NCI-H2081 treated with DMSO at 0.1 percent for 48 hours (cell line): ENCODE measurements at regions not wholly inside any gene's neighbourhood (a gene's known extent, or its start where the extent isn't known, plus 50 kb on each side); places are given as distances from the start of the nearest gene placed in this dataset.

Experiments used
- DNase-seq: peaks from one replicate; lab custom pipeline; 2025; lab: John Stamatoyannopoulos, UW

DNA sequence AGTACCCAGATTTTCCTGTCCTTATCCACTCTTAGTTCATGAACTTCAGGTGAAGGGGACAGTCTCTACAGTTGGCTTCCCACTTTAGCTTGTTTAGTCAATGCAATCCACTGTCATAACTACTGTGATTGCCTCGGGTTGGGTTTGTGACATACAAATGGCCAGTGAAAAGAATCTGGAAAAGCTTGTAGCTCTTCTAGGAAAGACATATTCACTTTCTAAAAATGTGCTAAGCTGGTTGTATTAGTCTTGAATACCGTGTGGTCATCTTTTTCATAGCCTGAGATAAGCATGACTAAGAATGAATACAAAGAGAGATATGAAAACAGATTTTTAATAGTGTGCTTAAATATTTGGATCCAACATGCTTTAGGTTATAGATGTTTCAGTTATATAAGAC is 1443.5 kb upstream of the IGFBP7 start:
- DNase-seq: no peak

DNA sequence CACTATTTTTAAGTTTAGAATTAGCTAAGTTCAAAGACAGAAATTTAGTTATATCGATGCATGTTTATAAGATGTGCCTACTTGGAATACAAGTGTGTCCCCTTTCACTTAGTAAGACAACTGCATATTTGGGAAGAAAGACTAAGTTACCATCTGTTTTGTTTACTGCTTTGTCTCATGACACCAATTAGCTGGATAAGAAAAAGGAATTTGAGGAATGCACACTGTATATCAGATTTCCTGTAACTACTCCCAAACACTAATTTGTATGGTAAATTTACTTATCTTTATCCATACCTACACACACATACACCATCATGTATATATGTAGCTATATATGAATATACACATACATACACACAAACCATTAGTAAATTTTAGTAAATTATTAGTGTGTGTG is 1442.8 kb upstream of the IGFBP7 start:
- no peak for DNase-seq

DNA sequence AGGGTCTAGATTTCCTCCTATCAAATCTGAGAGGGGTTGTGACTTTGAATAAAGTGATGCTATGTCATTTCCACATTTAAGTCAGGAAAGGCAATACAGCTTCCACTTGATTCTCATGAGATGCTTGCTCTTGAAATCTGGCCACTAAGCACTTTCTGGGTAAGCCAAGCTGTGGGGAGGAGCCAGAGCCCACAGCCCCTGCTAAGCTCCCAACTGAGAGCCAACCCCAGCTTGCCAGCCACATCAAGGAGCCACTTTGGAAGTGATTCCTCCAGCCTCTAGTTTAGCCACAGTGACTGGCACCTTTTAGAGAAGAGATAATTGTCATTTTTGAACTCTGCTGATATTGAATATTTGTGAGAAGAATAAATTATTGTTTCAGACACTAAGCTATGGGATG is 1441.5 kb upstream of the IGFBP7 start:
- DNase-seq: no peak

DNA sequence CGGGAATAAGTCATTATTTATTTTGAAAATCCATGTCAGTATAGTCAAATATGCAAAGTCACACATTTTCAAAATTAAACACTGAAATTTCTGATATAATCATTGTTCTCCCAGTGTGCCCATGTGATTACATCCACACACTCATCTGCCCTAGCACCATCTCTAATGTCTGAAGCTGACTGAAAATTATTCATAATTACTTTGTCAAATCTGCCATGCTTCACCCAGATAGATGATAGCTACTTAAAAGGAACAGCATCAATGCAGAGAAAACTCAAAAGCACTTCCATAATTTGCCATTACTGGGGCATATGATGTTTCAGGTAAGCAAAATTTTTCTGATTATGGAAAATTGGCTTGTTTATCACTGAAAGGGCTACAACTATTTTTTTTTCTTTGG is 1433.3 kb upstream of the IGFBP7 start:
- no peak for DNase-seq

DNA sequence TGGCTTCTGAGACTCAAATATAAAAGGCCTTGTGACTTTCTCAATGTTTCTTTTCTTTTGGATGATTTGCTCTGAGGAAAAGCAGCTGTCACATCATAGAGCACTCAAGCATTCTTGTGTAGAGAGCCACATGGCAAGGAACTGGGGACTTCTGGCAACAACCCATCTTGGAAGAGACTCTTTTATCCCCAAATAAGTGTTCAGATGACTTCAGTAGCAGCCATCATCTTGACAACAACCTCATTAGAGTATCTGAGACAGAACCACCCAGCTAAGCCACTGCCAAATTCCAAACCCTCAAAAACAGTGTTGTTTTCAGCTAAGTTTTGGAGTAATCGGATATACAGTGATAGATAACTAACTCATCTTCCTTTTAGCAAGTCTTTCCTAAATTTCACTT is 1431.7 kb upstream of the IGFBP7 start:
- no peak for DNase-seq

DNA sequence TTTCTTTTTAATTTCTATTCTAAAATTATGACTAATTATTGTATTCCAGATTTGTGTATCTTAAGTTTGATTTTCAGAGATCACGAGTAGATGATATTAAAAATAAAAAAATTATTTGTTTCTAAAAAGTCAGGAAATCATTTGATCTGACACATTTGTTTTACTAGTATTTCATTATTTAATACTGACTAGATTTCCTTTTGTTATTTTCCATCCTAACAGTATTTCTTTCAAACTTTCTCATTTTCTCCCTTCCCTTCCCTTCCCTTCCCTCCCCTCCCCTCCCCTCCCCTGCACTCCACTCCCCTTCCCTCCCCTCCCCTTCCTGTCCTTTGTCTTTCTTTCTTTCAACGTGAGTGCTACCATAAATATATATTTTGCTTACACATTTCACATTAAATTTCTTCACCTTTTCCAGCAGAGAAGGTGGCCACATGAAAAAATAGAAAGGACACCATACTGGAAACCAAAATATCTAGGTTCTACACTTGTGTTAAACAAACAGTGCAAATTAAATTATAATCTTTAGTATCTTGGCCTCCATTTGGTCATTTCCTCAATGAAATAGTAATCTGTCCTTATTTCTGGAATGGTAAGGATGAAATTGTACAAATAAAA is 1412.7 kb upstream of the IGFBP7 start:
- no peak for DNase-seq

DNA sequence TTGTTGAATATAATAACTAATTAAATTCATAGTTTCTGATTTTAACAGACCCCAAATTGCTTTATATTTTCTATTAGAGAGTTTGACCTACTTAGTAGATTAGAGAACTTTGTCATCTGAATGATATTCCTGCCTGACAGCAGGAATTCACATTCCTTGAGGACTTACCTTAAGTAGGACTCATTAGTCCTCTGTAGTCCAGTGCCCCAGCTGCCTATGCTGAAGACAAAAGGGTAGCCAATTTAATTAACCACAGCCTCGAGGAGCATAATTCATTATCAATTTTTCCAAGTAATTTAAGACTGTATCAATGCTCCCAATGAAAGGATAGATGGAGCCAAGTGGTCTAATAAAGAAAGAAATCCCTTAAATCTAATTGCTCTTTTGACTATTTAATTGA is 1405.0 kb upstream of the IGFBP7 start:
- no peak for DNase-seq

DNA sequence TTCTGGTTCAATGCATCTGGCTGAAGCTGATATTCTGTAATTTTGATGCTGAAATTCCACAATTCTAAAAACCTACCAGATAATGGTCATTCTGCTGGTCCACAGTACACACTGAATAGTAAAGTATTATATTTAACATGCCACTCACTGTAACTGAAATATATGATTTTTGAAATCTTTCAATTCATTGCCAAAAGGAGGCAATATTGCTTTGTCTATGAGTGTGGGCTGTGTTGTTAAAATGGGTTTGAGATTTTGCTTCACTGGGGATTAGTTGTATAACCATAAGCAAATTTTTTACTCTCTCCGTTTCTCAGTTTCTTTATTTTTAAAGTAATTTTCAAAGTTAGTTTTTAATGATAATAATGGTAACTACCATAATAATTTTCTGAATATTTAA is 1404.1 kb upstream of the IGFBP7 start:
- no peak for DNase-seq

DNA sequence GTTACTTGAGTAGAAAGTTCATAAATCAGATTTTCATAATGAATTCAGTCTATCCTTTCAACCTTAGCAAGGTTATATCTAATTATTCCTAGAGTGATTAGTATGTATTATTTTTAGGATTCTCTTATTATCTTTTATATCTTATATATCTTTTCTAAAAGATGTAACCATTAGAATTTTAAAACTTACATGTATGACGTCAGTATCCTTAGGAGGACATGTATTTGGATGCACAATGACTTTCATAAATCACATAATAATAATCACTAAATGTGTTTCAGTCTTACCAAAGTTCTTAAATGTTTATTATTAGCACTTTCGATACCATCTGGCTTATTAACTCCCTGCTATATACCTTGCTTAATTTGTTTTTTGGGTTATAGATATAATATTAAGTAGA is 1400.5 kb upstream of the IGFBP7 start:
- DNase-seq: no peak

DNA sequence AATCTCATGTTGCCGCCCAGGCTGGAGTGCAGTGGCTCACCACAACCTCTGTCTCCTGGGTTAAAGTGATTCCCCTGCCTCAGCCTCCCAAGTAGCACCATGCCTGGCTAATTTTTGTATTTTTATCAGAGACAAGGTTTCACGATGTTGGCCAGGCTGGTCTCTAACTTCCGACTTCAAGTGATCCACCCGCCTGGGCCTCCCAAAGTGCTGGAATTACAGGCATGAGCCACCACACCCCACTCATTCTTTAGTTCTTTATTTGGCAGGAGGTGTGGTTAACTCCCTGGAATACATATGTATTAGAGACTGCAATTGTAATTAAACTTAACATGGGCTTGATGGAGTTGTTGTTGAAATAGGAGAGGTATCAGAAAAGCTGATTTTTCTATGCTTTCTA is 1396.9 kb upstream of the IGFBP7 start:
- DNase-seq: no peak

DNA sequence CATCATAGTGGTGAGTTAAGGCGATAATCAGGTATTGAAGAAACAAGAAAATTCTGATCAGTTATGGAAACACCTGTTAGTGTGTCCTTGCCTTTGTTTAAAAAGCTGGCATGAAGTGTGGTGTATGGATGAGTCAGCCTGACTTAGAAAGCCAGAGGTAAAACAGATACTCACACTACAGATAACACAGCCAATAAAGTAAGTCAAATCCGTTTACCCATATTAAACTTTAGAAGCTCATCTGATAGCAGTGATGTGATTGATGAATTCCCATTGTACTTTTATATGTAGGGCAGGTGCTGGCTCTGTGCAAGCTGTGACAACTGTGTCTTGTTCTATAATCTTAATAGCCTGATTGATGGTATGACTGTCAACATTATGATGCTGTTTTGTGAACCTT is 1392.7 kb upstream of the IGFBP7 start:
- no peak for DNase-seq

DNA sequence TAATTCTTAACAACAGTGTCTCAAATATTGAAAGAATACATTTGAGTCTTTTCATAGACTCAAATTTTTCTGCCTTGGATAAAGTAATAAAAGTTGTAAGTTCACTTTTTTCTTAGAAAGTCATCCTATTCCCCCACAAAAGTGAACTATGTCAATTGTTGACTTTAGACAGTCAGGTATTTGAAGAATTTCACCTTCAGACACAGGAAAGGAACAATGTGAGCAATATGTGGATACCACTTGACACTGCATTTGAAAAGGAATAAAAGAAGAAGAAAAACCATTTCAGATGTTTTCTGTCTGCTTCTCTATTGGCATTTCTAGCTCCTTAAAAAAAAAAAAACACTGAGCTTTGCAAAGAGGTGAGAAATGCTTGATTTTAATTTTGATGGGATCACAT is 1389.0 kb upstream of the IGFBP7 start:
- DNase-seq: no peak

DNA sequence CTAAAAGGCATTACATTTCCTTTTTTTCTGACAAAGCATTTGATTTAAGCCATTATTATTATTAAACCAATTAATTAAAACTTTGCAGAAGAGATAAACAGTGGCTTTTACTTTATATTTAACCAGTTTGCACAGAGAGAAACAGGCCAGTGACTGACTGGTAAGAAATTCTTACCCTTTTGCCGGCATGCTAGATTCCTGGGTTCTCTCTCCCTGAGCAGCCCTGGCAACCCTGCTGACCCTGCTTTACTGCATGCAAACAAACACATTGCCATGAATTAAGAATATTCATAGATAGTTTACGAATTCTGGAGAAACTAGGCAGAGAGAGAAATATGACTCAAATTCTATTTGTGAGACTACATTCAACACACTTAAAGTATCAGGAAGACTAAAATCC is 1381.4 kb upstream of the IGFBP7 start:
- no peak for DNase-seq

DNA sequence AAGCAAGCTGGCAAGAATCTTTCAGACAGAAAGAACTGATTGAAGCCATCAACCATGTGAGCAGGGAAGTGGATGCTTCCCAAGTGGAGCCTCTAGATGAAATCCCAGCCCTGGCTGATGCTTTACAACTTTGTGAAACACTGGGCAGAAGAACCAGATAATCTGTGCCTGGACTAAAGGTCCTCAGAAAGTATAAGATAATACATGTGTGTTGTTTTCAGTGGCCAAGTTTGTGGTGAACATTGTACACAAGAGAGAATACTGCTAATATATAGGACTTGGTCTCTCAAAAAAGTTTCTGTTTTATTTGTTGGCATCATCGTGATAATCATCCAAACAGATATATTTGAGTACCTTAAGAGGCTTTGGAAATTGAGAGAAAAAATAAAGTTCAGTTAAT is 1367.8 kb upstream of the IGFBP7 start:
- DNase-seq: no peak

DNA sequence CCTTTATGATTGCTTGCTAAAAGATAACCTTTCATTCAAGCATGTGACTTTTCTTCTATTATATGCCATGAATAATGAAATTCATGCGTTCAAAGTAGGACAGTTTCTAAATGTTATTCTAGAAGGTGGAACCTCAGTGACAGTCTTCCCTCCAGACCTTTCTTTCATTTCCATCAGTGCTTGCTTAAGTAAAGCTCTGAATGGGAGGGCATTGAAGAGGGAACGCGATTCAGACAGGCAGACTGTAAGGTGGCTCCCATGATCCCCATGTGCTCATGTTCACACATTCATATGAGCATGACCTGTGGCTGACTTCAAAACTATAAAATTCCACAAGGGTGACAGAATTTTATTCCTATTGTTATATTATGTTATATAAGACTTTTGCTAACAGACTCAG is 1367.3 kb upstream of the IGFBP7 start:
- no peak for DNase-seq

DNA sequence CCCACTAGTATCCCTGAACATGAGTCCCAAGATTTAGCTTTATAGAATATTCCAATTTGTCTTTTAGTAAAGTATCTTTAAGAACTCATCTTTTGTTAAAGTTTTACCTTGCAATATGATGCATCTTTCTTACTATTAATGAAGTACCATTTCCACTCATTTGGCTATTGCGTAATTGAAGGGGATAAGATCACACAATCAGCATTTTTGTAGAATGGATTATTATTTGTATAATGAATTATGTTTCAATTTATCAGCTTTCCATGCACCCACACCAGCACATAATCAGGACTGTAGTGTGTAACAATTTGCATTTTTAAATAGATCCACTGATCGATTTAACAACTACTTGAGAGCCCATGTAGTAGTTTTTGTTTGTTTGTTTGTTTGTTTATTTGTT is 1364.9 kb upstream of the IGFBP7 start:
- DNase-seq: no peak

DNA sequence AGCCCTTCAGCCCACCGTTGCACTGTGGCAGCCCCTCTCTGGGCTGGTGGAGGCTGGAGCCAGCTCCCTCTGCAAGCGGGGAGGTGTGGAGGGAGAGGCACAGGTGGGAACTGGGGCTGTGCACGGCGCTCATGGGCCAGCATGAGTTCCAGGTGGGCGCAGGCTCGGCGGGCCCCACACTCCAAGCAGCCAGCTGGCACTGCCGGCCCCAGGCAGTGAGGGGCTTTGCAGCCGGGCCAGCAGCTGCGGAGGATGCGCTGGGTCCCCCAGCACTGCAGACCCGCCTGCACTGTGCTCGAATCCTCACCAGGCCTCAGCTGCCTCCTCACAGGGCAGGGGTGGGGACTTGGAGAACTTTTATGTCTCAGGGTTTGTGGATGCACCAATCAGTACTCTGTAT is 1354.8 kb upstream of the IGFBP7 start:
- no peak for DNase-seq

DNA sequence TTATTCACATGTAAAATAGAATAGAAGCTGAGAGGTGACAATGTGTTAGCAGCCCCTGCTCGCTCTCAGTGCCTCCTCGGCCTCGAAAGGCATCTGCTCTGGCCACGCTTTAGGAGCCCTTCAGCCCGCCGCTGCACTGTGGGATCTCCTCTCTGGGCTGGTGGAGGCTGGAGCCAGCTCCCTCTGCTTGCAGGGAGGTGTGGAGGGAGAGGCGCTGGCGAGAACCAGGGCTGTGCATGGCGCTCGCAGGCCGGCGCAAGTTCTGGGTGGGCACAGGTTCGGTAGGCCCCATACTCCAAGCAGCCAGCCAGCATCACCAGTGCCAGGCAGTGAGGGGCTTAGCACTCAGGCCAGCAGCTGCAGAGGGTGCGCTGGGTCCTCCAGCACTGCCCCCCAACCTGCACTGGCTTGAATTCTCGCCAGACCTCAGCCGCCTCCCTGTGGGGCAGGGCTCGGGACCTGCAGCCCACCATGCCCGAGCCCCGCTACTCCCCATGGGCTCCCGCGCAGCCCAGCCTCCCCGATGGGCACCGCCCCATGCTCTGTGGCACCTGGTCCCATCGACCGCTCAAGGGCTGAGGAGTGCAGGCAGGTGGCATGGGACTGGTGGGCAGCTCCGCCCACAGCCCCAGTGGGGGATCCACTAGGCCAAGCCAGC is 1346.7 kb upstream of the IGFBP7 start:
- no peak for DNase-seq

DNA sequence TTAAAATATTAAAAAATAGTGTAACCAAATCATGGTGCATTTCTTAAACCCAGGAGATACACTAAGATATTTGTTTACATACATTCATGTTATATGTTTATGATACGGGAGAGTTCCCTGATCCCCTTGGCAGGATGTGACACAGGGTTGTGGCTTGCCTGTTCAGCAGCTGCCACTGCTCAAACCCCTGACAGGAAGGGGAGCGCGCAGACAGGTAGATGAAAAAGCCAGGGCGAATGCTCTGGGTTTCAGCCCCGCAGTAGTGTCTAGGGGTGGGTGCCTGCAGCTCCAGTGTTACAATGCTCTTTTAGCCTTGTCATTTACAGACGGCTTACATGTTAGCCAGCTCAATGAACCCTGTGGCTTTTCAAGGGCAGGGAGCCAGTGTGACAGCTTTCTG is 1343.8 kb upstream of the IGFBP7 start:
- no peak for DNase-seq

DNA sequence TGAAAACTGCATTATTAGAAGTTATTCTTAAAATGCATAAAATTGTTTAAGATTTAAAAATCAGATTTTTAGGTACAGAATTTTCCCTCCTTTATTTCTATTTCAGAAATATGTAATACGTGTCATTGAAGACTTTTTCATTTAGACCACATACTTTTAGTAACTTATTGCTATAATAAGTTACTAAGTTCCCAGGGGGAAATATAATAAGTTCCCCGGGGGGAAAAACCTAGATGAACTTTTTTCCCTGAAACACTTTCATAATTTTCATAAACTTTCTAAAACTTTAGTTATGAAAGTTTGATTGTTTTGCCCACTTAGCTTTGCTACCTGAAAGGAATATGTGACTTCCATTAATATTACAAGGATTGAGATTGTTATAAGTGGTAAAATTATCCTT is 1341.5 kb upstream of the IGFBP7 start:
- DNase-seq: no peak

DNA sequence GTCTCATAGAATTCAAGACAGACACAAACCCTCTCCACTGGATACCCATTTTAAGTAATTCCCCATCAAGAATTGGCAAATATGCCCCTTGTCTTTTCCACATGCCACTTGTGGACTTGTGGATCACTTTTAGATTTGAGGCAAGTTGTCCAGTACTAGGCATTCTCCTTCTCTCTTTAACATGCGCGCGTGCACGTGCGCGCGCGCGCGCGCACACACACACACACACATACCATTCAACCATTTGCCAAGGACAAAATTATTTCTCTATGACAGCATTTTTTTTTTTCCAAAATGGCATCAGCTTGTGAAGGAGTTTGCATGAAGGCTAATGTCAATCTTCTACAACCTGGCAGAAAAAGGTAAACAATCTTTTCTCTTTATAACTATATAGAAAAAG is 1325.7 kb upstream of the IGFBP7 start:
- DNase-seq: no peak

DNA sequence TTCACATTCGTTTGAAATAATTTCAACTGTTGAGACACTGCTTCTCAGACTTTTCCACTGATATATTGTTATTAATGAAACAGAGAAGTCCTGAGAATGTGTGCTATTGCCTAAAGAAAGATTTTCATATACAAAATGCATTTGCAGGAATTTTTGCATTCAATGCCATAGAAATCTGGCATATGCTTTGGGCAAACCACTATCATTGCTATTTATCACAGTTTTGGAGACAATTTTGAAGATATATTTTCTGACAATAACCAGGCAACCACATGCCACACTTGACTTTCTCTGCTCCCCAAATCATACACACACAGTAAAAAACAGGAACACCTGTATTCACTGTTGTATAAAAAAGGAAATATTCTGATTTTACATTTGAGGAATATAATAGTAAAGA is 1303.7 kb upstream of the IGFBP7 start:
- no peak for DNase-seq

DNA sequence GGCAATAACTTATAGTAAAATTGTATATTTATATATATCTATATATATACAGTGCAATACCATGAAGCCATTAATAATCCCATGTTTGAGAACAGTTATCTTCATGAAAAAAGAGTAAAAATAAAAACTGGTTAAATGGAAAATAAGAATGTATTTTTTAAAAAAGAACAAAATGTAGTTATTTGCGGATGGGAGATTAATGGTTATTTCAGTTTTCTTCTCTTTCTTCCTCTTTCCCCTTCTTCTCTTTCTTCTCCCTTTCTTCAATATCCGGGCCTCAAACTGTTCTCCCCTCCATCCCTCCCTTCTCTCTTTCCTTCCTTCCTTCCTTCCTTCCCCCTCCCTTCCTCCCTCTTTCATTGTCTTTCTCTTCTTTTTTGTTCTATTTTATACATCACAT is 1301.7 kb upstream of the IGFBP7 start:
- DNase-seq: no peak

DNA sequence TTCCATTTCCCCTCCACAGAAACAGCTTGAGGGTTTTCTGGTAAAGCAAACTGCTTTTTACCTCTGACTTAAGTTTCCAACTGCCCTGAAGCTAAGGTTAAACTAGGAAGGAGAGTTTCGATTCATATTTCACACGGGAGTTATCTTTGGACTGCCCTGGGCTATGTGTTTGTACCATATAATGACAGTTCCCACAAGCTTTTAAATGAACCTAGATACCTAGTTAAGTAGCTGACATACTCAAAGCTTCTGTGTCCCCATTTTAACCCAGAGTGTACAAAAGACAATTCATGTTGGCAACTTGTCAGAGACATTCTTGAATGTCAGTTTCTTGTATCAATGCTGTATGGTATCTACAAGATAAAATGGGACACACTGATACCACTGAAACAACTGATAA is 1296.6 kb upstream of the IGFBP7 start:
- DNase-seq: no peak
